ENCODE measurements at regions not wholly inside any gene's neighbourhood (a gene's known extent, or its start where the extent isn't known, plus 50 kb on each side); places are given as distances from the start of the nearest gene placed in this dataset.

- TF ChIP-seq CTCF (IDR thresholded peaks at IDR 0.05) (no peak), EZH2 (IDR thresholded peaks at IDR 0.05) (no peak)
Measured at GRCh38 chr1:82158981-82159380, 358.2 kb downstream of the ADGRL2 start.
